ENCODE measurements at regions not wholly inside any gene's neighbourhood (a gene's known extent, or its start where the extent isn't known, plus 50 kb on each side); places are given as distances from the start of the nearest gene placed in this dataset.

- TF ChIP-seq CTCF (conservative IDR thresholded peaks at IDR 0.05; ENCODE audit: low read depth, low read length) (no peak), USF2 (IDR thresholded peaks at IDR 0.05; ENCODE audit: low read depth, low read length) (no peak), RFX5 (IDR thresholded peaks at IDR 0.05; ENCODE audit: low read depth, low read length) (no peak), CHD1 (IDR thresholded peaks at IDR 0.05; ENCODE audit: low read depth, low read length) (no peak), MAFK (IDR thresholded peaks at IDR 0.05; ENCODE audit: low read depth, low read length) (no peak), RAD21 (IDR thresholded peaks at IDR 0.05; ENCODE audit: low read length) (no peak), POLR2A (IDR thresholded peaks at IDR 0.05; ENCODE audit: low read depth, low read length) (no peak), FOS (IDR thresholded peaks at IDR 0.05; ENCODE audit: low read depth, low read length) (no peak), MXI1 (IDR thresholded peaks at IDR 0.05; ENCODE audit: borderline replicate concordance, low read depth, low read length) (no peak), BHLHE40 (IDR thresholded peaks at IDR 0.05; ENCODE audit: low read depth, low read length) (no peak), SMC3 (IDR thresholded peaks at IDR 0.05; ENCODE audit: low read depth, low read length) (no peak), CEBPB (IDR thresholded peaks at IDR 0.05; ENCODE audit: low read depth, low read length) (no peak)
Measured at GRCh38 chr5:144779368-144779767, 608.7 kb downstream of the KCTD16 start.

All from IMR-90 (cell line).